Fibroblast of villous mesenchyme (primary cell): ENCODE measurements at regions not wholly inside any gene's neighbourhood (a gene's known extent, or its start where the extent isn't known, plus 50 kb on each side); places are given as distances from the start of the nearest gene placed in this dataset.
"Not testable (repeated sequence)": the region's sequence is repeated elsewhere in the genome, so short reads cannot be mapped to it uniquely, and the experiment has no call there.

Experiments used
- DNase-seq: peaks from one replicate; pipeline ENCODE4 v3.0.0-alpha.2; 2010; ENCODE audit warnings: low read depth
- H3K4me3 ChIP-seq: 2 replicates; pipeline ENCODE4 v1.5.1; 2011; ENCODE audit warnings: low read depth, mild to moderate bottlenecking, low read length
- CTCF ChIP-seq: IDR thresholded peaks from 2 replicates; pipeline ENCODE4 v1.5.1; 2012; ENCODE audit warnings: low read depth, mild to moderate bottlenecking, low read length; ENCODE audit not compliant: insufficient read depth

GRCh38 chr15:96160800-96161199 is 169.7 kb upstream of the NR2F2 start:
- no peak for DNase-seq
- TF ChIP-seq CTCF: no peak
- H3K4me3 ChIP-seq: no peak overlapping the region

GRCh38 chr15:96162322-96162721 is 168.2 kb upstream of the NR2F2 start:
- H3K4me3 ChIP-seq: no peak overlapping the region
- DNase-seq: no peak
- TF ChIP-seq CTCF: no peak

- DNase-seq: no peak
- no peak for TF ChIP-seq CTCF
- H3K4me3 ChIP-seq: no peak overlapping the region
Measured at GRCh38 chr15:96165081-96165480, 165.4 kb upstream of the NR2F2 start.

- no peak for TF ChIP-seq CTCF
- H3K4me3 ChIP-seq: no peak overlapping the region
- no peak for DNase-seq
Measured at GRCh38 chr15:96165775-96166174, 164.7 kb upstream of the NR2F2 start.

- no peak for DNase-seq
- no peak for TF ChIP-seq CTCF
- H3K4me3 ChIP-seq: no peak overlapping the region
Measured at GRCh38 chr15:96166223-96167200, 164.0 kb upstream of the NR2F2 start.

GRCh38 chr15:96170616-96170978 is 159.9 kb upstream of the NR2F2 start:
- not testable (repeated sequence) for DNase-seq, H3K4me3 ChIP-seq

GRCh38 chr15:96170979-96171739 is 159.3 kb upstream of the NR2F2 start:
- DNase-seq: no peak
- no peak for TF ChIP-seq CTCF
- H3K4me3 ChIP-seq: no peak overlapping the region
